DMS153 treated with DMSO at 0.1 percent for 48 hours (cell line): ENCODE measurements at regions not wholly inside any gene's neighbourhood (a gene's known extent, or its start where the extent isn't known, plus 50 kb on each side); places are given as distances from the start of the nearest gene placed in this dataset.
"Not testable (repeated sequence)": the region's sequence is repeated elsewhere in the genome, so short reads cannot be mapped to it uniquely, and the experiment has no call there.

Experiments used
- DNase-seq: peaks from one replicate; lab custom pipeline; 2025; ENCODE audit not compliant: unreplicated experiment; lab: John Stamatoyannopoulos, UW

GRCh38 chr6:101011186-101011585, 130.1 kb upstream of the ASCC3 start:
- DNase-seq = peak; percentile 10

DNA sequence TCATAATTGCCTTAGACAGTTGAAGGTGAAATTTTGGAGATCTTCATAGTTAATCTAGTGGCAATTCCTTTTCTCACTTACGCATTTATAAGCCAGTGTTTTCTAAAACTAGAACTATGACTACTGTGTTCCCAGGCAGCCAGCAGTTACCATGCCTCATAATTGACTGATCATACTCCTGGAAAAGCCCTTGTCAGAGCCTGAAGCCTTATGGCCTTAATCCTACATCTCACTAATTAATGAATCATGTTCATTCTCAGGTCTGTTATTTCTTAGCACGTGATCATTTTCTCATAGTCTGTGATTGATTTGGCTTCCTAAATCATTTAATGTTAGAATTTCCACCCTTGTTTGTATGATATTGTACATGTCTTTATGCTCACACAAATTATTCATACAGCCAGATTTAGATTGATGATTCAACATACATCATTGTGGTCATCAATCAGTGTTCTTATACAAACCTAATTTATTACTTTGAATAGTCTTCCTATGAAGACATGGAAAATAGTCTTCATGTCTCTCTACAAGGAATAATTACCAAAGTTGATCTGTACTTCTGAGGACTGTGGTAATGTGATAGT, 132.6 kb upstream of the ASCC3 start:
- DNase-seq = no peak

DNA sequence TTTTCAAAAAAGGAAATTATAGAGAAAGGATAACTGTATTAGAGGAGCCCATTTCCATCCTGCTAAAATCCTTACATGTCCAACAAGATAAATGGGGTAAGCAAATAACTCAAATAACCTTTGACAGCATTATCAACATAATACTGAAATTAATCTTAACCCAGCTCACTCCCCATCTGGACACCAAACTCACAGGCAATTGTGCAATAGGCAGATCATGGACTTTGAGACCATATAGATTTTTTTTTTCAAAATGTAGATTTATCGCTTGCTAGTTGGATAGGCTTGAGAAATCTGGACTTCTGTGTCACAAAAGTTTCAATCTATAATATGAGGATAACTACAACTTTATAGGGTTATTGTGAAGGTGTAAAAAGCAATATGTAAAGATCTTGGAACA, 134.4 kb upstream of the ASCC3 start:
- no peak for DNase-seq

DNA sequence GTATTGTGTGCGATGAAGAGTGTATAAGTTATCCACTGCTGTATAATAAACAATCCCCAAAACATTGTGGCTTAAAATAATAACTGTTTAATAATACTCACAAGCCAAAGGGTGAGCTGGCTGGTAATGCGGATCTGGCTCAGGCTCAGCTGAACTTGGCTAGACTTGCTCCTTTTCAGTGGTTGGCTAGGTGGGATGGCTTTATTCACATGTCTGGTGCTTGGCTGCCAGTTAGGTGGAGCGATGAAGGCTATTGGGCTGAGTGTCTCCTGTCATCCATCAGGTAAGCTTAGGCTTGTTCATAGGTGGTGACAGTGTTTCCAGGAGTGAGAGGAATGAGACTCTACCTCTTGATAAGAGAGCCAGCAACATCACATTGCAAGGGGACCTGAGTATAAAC, 135.0 kb upstream of the ASCC3 start:
- no peak for DNase-seq

DNA sequence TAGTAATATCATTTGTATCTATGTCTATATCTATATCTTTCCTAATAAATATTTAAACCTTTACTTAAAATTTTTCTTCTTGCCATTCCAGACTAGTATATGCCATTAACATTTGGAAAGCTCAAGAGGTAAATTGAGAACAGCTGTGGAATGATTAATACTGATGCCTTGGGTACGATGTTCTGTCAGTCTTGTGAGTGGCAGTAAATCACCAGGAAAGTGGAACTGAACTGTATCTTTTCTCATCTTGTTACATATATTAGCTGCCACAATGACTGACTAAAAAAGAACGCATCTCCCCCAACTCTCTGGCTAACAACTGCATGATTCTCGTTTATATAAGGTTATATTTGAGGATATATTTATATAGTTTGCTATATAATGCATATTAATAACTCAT, 137.0 kb upstream of the ASCC3 start:
- no peak for DNase-seq

DNA sequence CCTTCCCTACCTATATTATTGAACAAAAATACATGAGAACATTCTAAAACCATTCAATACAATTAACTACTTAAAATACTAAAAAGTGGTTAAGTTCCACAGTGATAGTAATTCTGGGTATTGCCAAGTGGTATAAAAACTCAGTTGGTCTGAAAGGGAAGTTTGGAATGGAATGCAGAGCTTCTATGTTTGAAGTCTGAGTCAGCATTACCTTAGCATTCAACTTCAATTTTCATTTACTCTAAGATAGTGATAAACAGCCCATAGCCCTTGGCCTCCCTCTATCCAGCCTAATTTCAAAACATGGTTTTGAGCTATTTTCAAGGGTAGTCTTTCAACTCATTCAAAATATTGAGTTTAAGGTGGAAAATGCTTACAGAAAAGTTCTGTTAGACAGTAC, 140.4 kb upstream of the ASCC3 start:
- DNase-seq = no peak

DNA sequence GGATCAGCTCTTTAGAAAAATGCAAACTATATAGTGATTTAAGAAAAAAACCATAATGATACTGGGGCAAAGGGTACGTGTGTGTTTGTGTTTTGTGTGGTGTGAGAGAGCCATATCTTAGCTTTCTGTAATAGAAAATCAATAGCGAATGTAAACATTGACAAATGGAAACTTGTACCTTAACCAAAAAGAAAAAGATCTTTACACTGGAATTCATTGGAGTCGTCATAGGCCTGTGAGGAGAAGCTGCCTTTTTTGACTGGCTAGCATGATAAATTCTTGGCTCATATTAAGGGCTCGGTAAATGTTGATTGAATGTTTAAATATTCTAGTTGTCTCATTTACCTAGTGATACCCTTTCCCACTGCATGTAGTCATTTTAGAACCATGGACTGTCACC, 161.8 kb upstream of the ASCC3 start:
- DNase-seq = no peak

- no peak for DNase-seq
These were observed 177.2 kb upstream of the ASCC3 start for GRCh38 chr6:101058296-101058695.

DNA sequence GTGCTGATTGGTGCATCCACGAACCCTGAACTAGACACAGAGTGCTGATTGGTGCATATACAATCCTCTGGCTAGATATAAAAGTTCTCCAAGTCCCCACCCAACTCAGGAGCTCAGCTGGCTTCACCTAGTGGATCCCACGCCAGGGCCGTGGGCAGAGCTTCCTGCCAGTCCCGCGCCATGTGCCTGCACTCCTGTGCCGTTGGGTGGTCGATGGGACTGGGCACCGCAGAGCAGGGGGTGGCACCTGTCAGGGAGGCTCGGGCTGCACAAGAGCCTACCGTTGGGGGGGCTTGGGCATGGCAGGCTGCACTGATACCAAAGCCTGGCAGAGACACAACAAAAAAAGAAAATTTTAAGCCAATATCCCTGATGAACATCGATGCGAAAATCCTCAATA, 185.4 kb upstream of the ASCC3 start:
- DNase-seq = no peak

DNA sequence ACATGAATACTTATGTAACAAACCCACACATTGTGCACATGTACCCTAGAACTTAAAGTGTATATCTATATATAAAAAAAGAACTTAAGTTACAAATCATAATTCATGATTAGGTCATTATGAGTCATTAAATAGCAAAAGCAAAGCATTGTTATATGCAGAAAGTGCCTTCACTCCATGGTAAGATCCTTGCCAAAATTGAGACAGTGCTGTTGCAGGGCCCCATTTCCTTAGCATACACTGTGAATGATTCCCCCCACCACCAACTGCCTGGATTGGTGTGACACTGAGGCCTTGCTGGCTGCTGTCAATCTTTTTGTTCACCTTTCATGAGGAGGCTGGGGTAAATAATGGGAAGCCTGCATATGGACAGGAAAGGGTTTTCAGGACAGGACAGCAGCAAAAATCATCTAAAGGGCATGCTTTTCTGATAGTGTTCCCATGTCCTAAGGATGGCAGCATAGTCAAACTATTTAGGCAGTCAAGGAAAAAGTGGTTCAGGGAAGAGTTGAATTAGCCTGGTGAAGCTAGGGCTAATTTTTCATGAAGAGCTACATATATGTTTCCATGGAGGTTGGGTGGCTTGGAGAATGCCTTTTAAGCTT, 188.2 kb upstream of the ASCC3 start:
- no peak for DNase-seq

DNA sequence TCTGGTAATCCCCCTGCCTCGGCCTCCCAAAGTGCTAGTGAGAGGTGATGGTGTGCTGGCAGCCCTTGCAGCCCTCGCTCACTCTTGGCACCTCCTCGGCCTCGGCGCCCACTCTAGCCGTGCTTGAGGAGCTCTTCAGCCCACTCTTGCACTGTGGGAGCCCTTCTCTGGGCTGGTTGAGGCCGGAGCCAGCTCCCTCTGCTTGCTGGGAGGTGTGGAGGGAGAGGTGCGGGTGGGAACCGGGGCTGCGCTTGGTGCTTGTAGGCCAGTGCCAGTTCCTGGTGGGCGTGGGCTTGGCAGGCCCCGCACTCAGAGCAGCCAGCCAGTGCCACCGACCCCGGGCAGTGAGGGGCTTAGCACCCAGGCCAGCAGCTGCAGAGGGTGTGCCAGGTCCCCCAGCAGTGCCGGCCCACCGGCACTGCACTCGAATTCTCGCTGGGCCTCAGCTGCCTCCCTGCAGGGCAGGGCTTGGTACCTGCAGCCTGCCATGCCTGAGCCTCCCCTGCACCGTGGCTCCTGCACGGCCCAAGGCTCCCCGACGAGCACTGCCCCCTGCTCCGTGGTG, 189.0 kb upstream of the ASCC3 start:
- DNase-seq = no peak

DNA sequence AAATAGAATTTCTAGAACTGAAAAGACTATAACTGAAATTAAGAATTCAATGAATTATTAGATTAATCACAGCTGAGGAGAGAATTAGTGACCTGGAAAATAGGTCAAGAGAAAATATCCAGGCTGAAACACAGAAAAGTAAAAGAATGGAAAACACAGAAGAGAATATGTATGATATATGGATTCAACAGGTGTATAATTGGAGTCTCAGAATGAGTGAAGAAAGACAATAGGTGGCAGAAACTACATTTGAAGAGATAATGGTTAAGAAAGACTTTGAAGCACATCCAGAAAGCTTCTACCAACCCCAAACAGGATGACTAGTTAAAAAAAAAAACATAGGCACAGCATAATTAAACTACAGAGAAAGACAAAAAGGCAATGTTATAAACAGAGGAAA, 196.2 kb upstream of the ASCC3 start:
- DNase-seq = no peak

DNA sequence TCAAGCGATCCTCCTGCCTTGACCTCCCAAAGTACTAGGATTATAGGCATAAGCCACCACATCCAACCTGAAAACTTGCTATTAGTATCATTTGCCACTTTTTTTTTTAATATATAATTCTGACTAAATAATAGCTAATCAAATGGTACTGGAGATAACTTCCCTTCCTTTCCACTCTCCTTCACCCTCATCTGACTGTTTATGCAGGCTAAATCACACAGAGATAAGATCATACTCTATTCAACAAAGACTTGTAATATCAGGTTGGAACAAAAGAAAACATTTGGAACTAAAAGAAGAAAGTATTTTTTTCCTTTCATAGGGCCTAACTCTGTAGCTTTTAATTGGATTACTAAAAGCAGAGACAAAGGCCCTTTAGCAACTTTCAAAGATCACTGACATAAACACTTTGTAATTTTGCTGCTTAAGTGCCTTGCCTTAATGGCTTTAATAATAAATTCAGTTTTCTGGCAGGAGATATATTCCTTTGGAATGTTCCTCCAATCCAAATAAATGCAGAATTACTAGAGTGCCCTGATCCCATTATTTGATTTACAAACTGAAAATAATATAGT, 198.7 kb upstream of the ASCC3 start:
- no peak for DNase-seq

GRCh38 chr6:101080597-101080996, 199.5 kb upstream of the ASCC3 start:
- no peak for DNase-seq

DNA sequence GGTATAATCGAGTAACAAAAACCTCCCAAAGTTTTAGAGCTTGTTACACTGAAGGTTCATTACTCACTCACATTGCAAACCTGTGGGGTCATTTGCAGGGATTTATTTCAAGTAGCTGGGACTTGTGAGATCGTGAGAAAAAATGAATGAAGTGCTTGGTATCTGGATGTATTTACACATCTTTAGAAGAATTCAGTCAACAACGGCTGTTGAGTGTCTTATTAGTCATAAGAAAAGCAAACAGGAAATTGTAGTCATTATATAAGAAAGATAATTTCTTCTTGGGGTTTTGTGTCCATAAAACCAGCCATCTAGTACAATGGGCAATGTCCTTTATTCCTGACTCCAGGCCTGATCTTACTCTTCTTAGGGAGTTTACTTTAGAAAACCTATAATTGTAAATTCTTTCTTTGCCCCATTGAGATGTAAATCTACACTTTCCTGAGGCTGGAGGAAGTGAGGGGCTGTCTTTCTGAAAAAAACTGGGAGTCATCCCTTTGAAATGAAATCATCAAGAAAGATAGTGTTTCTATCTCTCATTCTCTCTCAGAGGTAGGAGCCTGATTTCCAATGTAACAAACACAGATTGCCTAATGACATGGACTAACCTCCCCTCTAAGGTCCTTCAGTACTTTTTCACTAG, 202.5 kb upstream of the ASCC3 start:
- DNase-seq = no peak

DNA sequence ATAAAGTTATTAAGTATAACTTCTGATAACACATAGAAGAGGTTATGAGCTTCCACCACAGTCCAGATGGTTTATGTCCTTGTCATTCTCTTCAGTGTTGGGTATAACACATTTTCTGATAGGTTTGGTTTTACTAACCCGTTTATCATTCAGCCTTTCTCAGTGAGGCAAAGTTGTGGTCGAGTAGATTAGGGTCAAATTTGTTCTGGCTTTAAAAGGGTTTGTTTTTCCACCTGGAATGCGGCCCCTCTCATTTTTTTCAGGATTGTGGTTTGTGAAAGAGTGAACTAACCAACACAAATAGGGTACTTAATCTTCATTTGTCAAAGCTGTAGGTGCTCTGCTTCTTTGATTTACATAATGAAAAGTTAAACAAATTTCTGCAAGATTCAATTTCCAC, 204.2 kb upstream of the ASCC3 start:
- DNase-seq = no peak

DNA sequence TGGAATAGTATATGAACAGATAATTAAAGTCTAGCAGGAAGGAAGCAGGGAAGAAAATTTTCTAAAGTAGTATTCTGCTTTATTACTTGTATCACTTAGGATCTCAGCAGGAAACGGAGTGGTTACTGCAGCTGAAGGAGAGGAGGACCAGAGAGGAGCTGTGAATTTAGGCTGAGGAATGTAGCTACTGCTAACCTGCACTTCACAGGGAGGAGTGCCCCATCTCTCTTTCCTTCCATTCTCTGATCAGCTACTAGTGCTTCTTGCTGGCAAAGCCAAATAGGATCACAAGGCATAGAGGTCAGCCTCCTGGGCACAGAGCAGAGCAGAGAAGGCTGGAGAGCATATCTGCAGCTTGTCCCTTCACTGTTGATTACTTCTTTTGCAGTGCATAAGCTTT, 205.3 kb upstream of the ASCC3 start:
- DNase-seq = no peak

DNA sequence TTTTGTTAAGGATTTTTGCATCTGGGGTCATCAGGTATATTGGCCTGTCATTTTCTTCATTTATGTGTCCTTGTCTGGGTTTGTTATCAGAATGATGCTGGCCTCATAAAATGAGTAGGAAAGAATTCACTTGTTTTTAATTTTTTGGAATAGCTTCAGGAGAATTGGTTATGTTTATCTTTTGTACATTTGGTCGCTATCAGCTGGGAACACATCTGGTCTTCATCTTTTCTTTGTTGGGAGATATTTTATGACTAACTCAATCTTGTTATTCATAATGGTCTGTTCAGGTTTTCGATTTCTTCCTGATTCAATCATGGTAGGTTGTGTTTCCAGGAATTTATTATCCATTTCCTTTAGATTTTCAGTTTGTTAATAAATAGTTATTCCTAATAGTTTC, 207.5 kb upstream of the ASCC3 start:
- no peak for DNase-seq

- no peak for DNase-seq
These were observed 208.5 kb upstream of the ASCC3 start for GRCh38 chr6:101089640-101090039.

DNA sequence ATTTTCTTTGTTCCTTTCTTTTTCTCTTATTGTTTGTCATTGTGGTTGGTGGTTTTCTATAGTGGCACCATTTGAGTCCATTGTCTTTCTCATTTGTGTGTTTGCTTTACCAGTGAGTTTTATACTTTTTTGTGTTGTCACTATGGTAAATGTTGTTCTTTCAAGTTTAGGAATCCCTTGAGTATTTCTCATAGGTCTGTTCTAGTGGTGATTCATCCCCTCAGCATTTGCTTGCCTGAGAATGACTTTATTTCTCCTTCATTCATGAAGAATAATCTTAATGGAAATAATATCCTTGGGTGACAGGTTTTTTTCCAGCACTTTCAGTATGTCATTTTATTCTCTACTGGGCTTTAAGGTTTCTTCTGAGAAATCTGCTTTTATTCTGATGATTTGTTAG, 209.2 kb upstream of the ASCC3 start:
- no peak for DNase-seq

DNA sequence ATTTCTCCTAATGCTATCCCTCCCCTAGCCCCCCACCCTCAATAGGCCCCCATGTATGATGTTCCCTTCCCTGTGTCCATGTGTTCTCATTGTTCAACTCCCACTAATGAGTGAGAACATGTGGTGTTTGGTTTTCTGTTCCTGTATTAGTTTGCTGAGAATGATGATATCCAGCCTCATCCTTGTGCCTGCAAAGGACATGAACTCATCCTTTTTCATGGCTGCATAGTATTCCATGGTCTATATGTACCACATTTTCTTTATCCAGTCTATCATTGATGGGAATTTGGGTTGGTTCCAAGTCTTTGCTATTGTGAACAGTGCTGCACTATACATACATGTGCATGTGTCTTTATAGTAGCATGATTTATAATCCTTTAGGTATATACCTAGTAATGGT, 217.5 kb upstream of the ASCC3 start:
- not testable (repeated sequence) for DNase-seq

DNA sequence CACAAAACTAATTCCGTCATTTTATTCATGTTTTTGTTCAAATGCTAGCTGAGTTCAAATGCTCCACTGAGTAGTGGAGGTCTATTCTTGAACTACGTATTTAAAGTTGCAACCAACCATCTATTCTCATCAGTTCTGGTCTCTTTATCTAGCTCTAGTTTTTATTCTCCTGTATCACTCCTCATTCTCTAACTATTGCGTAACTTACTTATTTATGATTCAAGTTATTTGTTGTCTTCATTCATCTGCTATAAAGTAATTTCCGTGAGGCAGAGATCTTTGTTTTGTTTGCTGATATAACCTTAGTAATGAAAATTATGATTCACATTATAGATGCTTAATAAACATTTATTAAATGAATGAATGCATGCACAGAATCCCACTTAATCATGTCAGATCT, 221.6 kb upstream of the ASCC3 start:
- no peak for DNase-seq
